ENCODE measurements at regions not wholly inside any gene's neighbourhood (a gene's known extent, or its start where the extent isn't known, plus 50 kb on each side); places are given as distances from the start of the nearest gene placed in this dataset.

DNA sequence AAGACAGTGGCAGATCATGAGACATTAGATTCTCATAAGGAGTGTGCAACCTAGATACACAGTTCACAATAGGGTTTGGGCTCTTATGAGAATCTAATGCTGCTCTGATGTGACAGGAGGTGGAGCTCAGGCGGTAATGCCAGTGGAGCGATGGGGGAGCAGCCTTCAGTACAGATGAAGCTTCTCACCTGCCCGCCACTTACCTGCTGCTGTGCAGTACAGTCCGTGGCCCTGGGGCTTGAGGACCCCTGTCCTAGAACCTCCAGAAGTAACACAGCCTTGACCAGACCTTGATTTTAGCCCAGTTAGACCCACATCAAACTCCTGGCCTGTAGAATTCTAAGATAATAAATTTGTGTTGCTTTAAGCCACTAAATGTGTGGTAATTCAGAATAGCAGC, 215.1 kb upstream of the MIR17HG start:
- no peak for DNase-seq (ENCODE audit: low read depth)

DNA sequence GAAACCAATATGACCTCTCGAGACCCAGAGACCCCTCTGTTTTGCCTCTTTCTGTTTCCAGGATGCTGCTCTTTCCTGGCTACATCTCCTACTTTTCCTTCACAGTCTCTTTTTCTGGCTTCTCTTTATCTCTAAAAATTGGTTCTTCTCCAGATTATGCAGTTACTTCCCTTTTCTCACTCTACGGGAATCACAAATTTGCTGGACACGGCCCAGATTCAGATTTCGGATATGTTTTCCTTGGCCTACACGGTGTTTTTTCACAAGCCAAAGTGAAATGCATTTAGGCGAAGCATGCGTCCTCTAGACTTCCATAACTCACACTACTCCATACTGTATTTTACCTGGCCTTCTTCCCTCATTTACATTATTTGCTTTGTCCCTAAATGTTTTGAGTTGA, 214.7 kb upstream of the MIR17HG start:
- no peak for DNase-seq (ENCODE audit: low read depth)

DNA sequence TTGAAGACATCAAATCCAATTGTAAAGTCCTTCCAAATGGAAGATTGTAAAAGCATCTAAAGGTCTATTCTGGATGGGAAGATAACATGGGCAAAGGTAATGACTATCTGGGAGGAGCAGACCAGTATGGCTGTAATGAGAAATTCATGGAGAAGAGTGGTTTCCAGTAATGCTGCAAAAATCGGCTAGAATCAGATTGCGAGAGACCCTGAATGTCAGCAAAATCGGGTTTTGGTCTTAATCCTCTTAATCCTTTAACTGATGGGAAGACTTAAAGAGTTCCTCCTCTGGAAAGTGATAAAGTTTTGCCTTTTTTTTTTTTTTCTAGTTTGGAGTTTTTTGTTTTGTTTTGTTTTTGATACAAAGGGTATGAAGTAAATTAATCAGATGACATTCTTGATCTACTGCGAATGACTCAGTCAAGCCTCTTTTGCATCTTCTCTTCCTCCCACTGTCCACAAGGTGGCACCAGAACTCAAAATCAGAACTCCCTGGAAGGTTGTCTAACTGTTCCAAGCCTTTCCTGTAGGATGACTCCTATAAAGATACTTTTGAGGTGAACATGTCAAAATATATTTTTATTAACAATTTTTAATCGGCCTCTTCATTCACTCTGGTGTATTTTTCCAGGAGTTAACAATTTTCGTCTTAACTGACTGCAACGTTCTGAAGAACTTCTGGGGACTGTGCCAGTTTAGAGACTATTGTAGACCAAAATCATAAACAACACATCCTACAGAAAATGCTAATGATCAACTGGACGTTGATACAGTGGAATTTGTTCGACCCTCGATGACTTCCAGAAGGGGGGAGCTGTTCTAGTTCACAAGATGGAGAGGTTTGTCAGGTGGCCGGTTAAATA, 213.3 kb upstream of the MIR17HG start:
- DNase-seq (ENCODE audit: low read depth), result peak; percentile 81

DNA sequence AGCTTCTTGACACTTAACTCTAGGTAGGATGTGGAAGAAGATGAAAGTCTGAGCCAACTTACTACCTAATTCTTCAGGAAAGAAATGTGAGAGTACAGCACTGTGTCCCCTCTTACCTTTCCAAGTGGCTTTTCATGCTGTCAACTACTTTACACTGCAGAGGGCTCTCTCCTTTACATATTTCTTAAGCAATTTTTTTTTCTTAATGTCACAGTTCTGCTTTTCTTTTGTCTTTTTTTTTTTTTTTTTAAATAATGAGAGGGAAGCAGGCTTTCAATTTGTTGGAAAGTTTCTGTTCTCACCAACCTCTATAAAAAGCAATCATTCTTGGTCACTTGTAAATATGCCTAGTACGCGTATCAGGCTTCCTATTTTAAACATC, 212.7 kb upstream of the MIR17HG start:
- no peak for DNase-seq (ENCODE audit: low read depth)

DNA sequence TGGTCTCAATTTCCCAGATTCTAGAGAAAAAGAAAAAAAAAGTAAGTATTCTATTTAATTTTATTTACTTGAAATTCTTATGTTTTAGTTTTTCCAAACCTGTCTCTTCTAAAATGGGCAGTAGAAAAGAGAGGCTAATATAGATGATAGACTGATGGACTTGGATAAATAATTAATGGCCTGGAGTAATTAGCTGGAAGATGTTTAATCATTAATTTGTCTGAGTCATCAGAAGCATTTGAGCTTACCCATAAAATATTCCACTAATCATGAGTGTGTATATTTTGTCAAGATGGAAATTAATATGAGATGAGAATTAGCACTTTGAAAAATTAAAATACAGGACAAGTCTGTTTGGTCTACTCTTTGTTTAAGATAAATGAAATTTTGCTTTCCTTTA, 212.1 kb upstream of the MIR17HG start:
- DNase-seq (ENCODE audit: low read depth), result peak; percentile 75

DNA sequence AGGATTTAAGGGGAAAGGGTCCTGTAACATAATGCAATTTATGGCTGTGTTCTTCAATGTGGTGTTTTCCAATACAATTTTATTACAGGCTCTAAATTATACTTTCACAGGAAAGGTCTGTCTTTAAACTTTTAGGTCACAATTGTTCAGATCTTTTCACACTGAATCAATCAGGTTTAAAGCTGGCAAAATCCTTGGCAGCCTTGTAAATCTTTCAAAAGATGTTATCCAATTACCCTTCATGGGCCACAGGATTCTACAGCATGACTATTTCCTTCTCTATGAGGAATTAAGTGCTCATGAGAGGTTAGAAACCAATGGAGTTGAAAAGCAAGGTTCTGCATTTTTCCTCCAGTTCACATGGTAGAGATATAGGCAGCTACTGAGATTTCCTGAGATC, 211.5 kb upstream of the MIR17HG start:
- DNase-seq (ENCODE audit: low read depth), result peak; percentile 79

DNA sequence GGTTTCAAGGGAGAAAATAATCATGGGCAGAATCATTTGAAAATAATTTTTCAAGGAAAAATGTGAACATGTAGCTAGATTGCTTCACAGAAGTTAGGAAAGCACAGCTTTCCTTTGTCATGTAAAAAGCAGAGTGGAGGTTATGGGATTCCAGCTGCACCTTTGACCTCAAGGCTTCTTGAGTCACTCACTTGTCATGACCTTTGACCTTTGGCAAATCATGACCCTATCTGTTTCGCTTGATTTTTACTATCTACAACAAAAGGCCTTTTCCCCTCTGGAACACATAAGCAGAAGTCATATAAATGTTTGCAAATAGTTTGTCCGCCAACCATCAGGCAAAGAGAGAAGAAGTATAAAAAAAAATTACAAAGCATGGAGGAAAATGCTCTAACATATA, 210.7 kb upstream of the MIR17HG start:
- DNase-seq (ENCODE audit: low read depth), result no peak

DNA sequence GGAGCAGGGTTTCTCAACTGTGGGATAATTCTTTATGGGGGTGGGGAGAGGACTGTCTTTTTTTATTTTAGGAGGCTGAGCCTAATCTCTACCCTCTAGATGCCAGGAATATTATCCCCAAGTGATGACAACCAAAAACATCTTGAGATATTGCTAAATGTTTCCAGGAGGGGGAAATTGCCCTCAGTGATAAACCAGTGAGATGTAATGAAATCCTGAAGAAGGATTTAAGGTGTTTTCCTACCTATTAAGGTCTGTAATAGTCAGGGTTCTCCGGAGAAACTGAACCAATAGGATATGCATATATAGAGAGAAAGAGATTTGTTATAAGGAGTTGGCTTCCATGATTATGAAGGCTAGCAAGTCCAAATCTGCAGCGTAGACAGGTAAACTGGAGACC, 208.3 kb upstream of the MIR17HG start:
- no peak for DNase-seq (ENCODE audit: low read depth)

DNA sequence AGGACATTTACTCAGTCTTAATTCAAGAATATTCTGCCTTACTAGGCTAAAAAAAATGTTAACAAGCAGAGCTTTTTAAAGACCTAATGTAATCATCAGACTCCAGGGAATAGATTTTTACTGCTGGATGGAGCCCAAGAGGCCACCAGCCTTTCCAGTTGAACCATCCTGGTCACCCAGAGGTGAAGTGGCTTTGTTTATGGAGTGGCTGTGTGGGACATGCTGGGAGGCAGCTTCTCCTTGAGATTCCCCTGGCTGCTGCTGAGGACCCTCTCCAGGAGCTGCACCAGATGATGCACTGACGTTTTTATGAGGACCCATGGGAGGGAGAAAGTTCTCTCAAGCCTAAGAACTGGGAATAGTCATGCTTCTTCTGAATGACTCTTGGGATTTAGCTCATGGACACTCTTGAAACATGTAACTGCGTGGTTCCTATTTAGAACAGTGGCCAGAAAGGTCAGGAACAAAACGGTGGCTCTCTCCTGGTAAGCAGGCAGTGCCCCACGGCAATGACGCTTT, 205.9 kb upstream of the MIR17HG start:
- peak; percentile 67 for DNase-seq (ENCODE audit: low read depth)

DNA sequence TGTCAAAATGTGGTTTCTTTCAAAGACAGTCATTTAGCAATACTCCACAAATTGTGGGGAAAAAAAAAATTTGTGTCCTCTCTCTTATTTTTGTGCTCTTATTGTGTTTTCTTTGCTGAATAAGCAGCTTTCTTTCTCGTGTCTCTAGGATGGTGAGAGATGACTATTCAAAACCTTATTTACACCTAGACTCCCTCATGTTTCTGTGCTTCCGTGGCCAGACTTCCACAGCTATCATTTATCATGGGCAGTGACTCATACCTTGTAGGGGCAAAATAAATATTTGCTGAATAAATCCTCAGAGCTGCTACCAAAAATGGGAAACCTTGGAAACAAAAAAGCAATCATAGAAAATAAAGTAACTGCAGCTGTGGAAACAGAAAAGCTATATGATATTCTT, 204.9 kb upstream of the MIR17HG start:
- DNase-seq (ENCODE audit: low read depth), result peak; percentile 92

DNA sequence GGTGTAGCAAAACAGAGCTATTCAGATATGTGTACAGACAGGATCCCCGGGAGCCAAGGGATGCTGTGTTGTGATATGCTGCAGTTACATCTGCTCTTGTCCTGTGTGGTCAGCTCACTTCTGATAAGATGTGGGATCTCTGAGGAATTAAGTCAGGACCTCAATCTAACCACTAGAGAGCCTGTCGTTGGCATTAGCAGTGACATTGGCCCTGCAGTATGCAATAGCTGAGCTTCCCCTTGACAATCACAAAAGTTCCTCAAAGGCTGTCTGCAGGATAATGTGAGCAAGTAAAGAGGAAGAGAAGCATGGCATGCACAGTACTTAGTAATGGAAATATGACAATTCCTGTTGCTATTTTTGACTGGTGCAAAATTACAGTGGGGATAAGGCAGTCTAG, 203.4 kb upstream of the MIR17HG start:
- no peak for DNase-seq (ENCODE audit: low read depth)

DNA sequence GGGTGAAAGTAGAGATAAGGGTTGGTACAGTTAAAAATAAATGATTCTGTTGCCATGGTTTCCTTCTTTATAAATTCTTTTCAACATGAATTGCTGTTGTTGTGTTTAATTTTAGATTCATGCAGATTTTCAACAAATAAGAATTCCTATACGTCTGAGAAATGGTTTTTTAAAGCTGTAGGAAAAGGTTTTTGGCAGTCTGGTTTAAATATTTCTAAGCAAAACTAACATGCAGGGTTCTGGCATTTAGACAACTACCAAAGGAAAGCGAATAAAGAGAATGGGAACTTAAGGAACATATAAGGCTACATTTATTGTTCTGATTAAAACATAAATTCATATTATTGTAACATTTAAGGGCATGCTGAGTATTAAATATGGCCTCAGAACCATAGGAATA, 203.0 kb upstream of the MIR17HG start:
- no peak for DNase-seq (ENCODE audit: low read depth)

DNA sequence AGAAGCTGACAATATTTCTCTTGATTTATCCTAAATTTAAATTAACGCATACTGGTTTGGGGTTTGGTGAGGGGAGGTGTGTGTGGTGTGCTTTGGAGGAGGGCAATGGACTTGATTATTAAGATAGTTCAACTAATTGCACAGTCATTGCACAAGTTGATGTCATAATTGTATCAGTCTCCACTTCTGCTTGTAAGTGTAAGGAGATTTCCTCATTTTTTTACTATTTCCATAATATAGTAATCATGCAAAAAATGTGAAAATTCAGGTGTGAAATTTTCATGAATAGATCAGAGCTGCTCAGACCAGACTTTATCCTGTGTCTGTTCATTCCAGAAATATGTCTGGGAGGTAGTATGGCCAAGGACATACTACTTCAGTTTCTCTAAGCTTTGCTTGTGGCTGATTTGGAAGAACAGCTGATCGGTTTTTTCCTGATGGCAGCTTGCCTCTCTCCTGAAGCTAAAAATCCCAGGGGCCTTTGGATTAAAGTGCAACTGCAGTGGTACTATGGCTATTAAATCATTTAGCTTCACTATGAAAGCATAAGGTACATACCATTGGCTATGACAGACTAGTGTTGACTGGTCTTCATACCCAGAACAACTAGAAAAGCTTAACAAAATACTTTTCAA, 201.8 kb upstream of the MIR17HG start:
- DNase-seq (ENCODE audit: low read depth), result no peak

DNA sequence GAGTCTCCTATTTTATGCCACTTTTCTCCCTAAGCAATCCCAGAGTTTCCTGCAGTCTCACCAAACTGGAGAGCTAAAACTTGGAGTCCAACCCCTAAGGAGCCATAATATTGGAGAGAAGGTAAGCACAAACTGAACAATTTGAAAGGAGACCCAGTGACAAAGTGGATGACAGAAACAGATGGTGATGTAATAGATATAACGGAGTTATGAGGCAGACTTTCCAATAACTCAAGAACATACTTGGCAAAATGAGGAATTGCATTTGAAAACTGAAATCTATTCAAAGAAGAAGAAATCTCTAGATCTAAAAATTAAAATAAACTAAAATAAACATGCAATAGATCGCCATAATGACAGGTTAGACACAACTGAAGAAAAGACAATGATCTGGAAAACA, 200.9 kb upstream of the MIR17HG start:
- DNase-seq (ENCODE audit: low read depth), result no peak

DNA sequence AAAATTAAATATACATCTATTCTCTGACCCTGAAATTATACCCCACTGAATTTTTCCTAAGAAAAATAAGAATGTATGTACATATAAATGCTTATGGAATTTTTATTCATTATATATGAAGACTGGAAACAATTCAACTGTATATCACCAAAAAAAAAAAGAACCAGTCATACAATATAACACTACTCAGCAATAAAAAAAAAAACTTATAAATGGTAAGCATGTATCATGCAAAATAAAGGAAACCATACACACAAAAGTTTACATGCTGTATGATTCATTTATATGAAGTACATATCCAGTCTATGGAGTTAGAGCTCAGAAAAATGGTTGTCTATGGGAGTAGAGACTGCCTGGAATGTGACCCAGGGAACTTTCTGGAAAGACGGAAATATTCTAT, 199.4 kb upstream of the MIR17HG start:
- DNase-seq (ENCODE audit: low read depth), result no peak

DNA sequence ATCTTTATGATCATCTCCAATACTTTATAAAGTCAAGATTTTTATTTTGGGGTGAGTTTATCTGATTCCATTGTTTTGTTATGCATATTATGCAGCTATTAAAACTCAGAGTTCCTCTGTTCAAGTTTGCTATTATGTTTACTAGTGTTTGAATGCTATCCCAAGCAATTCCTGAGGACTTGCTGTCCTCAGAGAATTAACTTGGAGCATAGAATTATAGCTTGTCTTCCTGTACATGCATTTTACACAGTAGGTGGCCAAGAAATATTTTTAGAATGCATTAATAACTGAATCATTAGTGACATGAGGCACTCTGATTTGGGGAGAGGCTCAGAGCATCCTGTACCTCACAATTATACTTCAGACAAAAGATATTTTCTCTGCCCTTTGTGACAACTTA, 195.6 kb upstream of the MIR17HG start:
- DNase-seq (ENCODE audit: low read depth), result no peak

DNA sequence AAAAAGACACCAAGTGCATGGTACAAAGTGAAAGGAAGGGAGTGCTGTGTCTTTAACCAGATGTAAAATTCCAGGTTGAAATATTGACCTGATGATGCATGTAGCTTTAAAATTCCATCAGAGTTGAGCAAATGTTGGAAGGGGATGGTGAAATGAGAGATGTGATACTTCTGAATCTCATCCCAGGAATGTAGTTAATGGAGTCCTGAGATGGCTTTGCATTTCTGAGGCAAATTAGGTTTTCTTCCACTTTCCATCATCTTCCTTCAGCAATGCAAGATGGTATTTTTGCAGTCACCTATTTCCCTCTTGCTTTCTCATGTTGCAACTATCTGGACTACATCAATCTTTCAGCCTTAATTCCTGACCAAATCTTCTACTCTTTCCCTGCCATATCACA, 194.1 kb upstream of the MIR17HG start:
- peak; percentile 57 for DNase-seq (ENCODE audit: low read depth)

DNA sequence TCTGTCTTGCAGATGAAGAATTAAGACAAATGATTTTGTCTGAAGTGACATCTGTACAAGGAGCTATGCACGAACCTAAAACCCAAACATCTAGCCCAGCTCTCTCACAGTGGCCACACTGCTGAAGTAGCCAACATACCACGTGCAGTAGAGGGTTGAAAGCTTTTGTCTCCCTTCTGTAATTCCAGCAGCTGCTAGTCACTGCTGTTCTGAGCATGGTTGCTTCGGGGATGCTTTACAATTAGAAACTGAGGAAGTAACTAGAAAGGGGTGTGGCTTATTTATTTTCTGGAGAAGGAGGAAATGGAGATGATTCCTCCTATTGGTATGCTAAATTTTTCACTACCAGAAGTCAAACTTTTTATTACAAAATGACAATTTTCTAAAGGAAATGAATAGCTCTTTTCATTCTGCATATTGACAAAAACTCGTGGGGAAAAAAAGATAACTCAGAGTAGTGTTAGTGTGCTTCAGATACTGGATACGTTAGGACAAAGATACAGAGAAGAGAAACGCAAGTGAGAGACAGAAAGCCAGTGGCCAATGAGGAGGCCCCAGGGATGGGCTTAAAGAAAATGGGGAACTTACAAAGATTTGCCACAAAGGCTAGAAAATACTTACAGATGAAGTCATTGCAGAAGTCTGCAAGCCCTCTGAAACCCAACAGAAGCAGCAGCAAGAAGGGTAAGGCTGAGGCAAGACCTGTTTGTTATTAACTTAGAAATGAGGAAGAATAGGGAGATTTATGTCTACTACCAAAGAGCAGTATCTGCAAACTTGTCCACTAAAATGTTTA, 192.7 kb upstream of the MIR17HG start:
- DNase-seq (ENCODE audit: low read depth), result peak; percentile 71

DNA sequence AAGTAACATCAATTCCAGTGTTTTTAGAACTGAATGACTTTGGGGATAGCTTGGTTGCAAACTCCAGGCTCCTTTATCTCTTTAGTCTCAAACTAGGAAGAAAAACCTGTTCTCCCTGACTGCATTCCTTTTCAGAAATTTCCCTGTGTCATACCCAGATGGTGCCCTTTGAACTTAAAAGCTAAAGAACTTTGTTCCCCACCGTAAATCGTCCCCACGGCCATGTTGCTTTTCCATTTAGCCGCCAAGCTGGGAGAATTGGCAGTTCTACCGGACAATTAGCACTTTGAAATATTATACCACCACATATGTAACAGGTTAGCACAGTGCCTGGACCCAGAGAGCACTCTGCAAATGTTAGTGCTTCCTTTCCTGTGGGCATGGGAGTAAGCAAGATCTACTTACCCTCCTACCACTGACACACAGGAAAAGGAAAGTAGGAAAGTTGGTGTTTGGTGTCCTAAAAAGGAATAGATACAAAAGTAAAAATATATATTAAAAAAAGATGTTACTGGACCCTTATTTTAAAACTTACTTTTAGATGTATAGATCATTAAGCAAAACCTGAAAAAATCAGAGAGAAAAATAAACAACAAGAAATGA, 191.9 kb upstream of the MIR17HG start:
- peak; percentile 31 for DNase-seq (ENCODE audit: low read depth)

DNA sequence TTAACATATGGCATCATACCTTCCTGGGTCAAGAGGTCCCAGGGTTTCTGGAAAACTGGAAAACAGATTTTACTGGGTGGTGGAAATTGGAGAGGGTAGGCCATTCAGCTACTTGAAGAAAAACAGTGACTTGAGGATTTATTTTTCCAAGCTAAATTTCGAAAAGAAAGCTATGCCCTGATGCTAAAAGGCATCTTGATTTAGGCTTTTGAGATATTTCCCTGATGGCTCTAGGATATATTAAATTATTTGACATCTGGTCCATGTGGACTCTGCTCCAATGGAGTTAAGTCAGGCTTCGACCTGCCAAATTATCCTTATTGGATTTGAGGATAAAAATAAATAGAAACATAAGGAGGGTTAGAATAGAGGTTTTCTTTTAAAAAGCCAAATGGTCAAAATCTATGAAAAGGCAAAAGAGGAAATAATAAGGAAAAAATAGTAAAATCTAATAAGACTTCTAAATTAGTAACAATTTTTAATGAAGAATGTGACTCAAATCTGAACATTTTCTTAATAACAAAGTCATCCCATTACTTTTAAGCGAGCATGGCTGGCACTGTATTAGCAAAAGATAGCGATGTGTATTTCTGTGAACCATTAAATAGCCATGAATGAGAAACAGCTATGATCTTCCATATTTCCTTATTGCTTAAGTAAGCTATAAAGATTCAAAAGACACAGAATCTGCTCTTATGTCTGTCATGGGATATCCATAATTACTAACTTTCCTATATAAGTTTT, 190.0 kb upstream of the MIR17HG start:
- DNase-seq (ENCODE audit: low read depth), result no peak

DNA sequence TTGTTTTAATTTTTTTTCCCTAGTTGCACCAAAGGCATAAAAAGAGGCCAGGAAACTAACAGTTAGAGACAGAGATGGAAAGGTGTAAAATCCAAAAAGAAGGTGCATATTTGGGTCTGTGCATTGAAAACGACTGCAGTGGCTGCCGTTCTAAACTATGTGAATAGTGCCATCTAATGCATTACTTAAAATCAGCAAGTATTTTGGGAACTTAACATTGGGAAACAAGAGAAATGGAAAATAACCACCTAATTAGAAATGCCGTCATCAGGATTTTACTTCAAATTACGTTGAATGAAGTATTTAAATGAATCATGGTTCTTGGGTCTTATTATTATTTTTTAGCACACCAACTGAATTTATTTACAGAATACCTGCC, 189.5 kb upstream of the MIR17HG start:
- peak; percentile 40 for DNase-seq (ENCODE audit: low read depth)

All from renal cortical epithelial cell (primary cell).